Fibroblast of lung (primary cell): ENCODE measurements at regions not wholly inside any gene's neighbourhood (a gene's known extent, or its start where the extent isn't known, plus 50 kb on each side); places are given as distances from the start of the nearest gene placed in this dataset.

Source experiments
- CTCF ChIP-seq, 2 donors: IDR thresholded peaks in 1 of 2; conservative IDR thresholded peaks in 1 of 2; 1 replicate in 1 of 2; 2 replicates in 1 of 2; pipeline ENCODE4 v1.5.1; 2011 to 2012; ENCODE audit warnings: low read length in 2 of 2, control low read depth in 1 of 2, inconsistent platforms in 1 of 2, low read depth in 1 of 2, mild to moderate bottlenecking in 1 of 2
- EZH2 ChIP-seq: IDR thresholded peaks from 2 replicates; pipeline ENCODE4 v1.5.1; 2012; ENCODE audit warnings: low read length, control low read depth, mild to moderate bottlenecking; ENCODE audit errors: missing control alignments

GRCh38 chr1:219993554-219994433 is 52.5 kb downstream of the EPRS1 start:
- TF ChIP-seq CTCF (conservative IDR thresholded peaks at IDR 0.05 in 1 of 2, IDR thresholded peaks at IDR 0.05 in 1 of 2; ENCODE audit: low read depth in 1 of 2, low read length in 2 of 2) (no peak), EZH2 (no peak)
